Iris pigment epithelial cell (primary cell): ENCODE measurements at regions not wholly inside any gene's neighbourhood (a gene's known extent, or its start where the extent isn't known, plus 50 kb on each side); places are given as distances from the start of the nearest gene placed in this dataset.

Experiments used
- DNase-seq: peaks from one replicate; pipeline ENCODE4 v3.0.0-alpha.2; 2011; ENCODE audit warnings: low read depth

- DNase-seq: peak; percentile 97
Measured at GRCh38 chr2:100742277-100743254, 77.4 kb upstream of the NPAS2 start.

GRCh38 chr2:100743741-100744140 lies 76.2 kb upstream of the NPAS2 start:
- no peak for DNase-seq

- no peak for DNase-seq
Measured at GRCh38 chr2:100744184-100744583, 75.8 kb upstream of the NPAS2 start.

- peak; percentile 78 for DNase-seq
Measured at GRCh38 chr2:100744589-100744988, 75.3 kb upstream of the NPAS2 start.

- DNase-seq: no peak
Measured at GRCh38 chr2:100745604-100746003, 74.3 kb upstream of the NPAS2 start.

GRCh38 chr2:100747551-100747950 lies 72.4 kb upstream of the NPAS2 start:
- DNase-seq: peak; percentile 62

- DNase-seq: no peak
Measured at GRCh38 chr2:100747996-100748615, 71.8 kb upstream of the NPAS2 start.

GRCh38 chr2:100748673-100749072 lies 71.3 kb upstream of the NPAS2 start:
- no peak for DNase-seq

GRCh38 chr2:100749771-100750542 lies 70.0 kb upstream of the NPAS2 start:
- DNase-seq: no peak

- peak; percentile 60 for DNase-seq
Measured at GRCh38 chr2:100751871-100752625, 67.9 kb upstream of the NPAS2 start.

- peak; percentile 94 for DNase-seq
Measured at GRCh38 chr2:100752628-100753333, 67.2 kb upstream of the NPAS2 start.

- no peak for DNase-seq
Measured at GRCh38 chr2:100753444-100753843, 66.5 kb upstream of the NPAS2 start.

- DNase-seq: no peak
Measured at GRCh38 chr2:100753881-100754280, 66.1 kb upstream of the NPAS2 start.

GRCh38 chr2:100754951-100755350 lies 65.0 kb upstream of the NPAS2 start:
- DNase-seq: no peak

- no peak for DNase-seq
Measured at GRCh38 chr2:100755441-100755840, 64.5 kb upstream of the NPAS2 start.

- no peak for DNase-seq
Measured at GRCh38 chr2:100756704-100757103, 63.2 kb upstream of the NPAS2 start.

- DNase-seq: peak; percentile 94
Measured at GRCh38 chr2:100757621-100758394, 62.1 kb upstream of the NPAS2 start.

GRCh38 chr2:100759901-100760300 lies 60.0 kb upstream of the NPAS2 start:
- no peak for DNase-seq

GRCh38 chr2:100761365-100761764 lies 58.6 kb upstream of the NPAS2 start:
- no peak for DNase-seq

- DNase-seq: no peak
Measured at GRCh38 chr2:100764430-100764829, 55.5 kb upstream of the NPAS2 start.
